COLO668 (cell line): ENCODE measurements at regions not wholly inside any gene's neighbourhood (a gene's known extent, or its start where the extent isn't known, plus 50 kb on each side); places are given as distances from the start of the nearest gene placed in this dataset.

ENCODE experiments used
- DNase-seq: peaks from one replicate; lab custom pipeline; 2025; ENCODE audit not compliant: unreplicated experiment; lab: John Stamatoyannopoulos, UW

- DNase-seq, result no peak
Observed at GRCh38 chr2:66717218-66717905, 282.4 kb downstream of the MEIS1 start.

- DNase-seq, result no peak
Observed at GRCh38 chr2:66717973-66718372, 283.0 kb downstream of the MEIS1 start.

- no peak for DNase-seq
Observed at GRCh38 chr2:66721776-66722175, 286.9 kb downstream of the MEIS1 start.

GRCh38 chr2:66724241-66724640, 289.3 kb downstream of the MEIS1 start:
- DNase-seq, result no peak

GRCh38 chr2:66729416-66730330, 294.7 kb downstream of the MEIS1 start:
- DNase-seq, result no peak

GRCh38 chr2:66730441-66730840, 295.5 kb downstream of the MEIS1 start:
- DNase-seq, result no peak

DNA sequence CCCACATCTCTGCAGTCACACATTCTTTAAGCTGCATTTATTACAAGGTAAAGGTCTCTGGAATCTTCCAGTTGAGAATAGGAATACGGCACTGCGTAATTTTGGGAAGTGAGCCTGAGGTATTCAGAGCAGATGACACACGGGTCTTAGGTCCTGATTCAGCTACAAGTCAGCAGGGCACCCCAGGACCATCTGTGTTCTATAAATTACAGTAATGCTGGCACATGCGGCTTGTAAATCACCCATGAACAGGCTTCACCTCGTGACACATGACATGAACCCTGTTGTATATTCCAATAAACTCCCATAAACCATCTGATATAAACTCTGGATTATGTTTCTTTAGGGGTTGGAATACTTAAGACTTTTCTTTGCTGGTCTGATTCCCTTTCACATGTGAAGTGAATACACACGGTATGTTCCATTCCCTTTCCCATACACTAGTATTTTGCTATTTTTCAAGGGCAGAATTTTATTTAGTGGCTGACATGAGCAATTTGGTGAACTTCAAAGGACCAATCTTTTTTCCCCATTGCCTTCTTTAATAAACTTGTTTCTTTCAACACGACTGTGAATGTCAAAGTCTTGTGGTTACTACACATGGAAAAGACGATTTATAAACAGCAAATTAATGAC, 298.6 kb downstream of the MEIS1 start:
- no peak for DNase-seq

GRCh38 chr2:66748939-66749338, 314.0 kb downstream of the MEIS1 start:
- no peak for DNase-seq

DNA sequence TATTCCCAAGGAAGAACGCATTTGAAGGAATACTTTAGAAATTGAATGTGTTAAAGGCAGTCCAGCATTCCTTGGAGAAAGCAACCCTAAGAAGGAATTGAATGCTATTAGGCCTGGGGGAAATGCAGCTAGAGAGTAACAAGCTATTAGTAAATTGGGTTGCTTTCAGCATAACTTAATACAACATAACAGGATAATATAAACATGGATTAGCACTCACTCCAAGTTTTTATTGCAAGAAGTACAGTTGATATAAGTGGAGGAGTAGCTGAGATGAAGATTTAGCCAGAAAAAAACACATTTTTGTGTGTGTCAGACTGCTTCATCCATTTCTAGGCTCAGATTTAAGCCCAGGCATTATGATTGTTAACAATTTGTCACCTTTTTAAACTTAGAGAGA, 314.6 kb downstream of the MEIS1 start:
- DNase-seq, result no peak

- DNase-seq, result no peak
Observed at GRCh38 chr2:66753257-66753656, 318.3 kb downstream of the MEIS1 start.

GRCh38 chr2:66753660-66754059, 318.7 kb downstream of the MEIS1 start:
- DNase-seq, result no peak

DNA sequence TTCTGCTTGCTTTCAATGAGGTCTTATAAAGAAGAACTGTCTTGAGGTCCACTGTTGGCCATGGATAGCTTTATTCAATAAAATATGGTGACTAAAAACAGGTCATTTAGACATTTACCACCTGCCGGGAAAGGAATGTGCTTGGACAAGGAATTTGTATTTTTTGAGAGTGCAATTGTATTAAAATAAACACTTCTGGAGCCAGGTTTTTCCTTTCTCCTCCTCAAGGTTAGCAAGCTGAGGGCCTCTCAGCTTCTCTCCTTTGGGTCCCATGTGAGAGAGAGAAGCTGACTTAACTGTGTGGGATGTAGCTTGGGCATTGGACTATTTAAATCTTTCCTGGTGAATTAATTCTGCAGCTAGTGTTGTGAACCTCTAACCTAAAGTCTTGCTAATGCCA, 321.0 kb downstream of the MEIS1 start:
- no peak for DNase-seq

- no peak for DNase-seq
Observed at GRCh38 chr2:66761826-66762225, 326.9 kb downstream of the MEIS1 start.

- no peak for DNase-seq
Observed at GRCh38 chr2:66762761-66763160, 327.8 kb downstream of the MEIS1 start.

DNA sequence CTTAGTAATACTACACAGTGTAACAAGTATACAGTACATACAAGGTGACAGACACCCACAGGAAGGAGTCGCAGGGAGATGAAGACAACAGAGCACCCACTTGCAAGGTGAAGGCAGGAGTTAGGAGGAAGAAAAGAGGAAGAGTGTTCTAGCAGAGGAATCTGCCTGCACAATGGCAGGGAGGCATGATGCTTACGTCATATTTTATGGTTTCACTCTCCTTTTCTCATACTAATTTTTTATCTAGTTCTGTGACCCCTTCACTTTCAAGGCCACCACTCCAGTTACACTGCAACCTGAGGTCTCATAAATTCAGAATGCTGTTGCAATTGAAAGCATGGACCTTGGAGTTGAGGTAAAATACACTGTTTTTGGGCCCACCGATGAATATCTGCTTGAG, 331.7 kb downstream of the MEIS1 start:
- no peak for DNase-seq

DNA sequence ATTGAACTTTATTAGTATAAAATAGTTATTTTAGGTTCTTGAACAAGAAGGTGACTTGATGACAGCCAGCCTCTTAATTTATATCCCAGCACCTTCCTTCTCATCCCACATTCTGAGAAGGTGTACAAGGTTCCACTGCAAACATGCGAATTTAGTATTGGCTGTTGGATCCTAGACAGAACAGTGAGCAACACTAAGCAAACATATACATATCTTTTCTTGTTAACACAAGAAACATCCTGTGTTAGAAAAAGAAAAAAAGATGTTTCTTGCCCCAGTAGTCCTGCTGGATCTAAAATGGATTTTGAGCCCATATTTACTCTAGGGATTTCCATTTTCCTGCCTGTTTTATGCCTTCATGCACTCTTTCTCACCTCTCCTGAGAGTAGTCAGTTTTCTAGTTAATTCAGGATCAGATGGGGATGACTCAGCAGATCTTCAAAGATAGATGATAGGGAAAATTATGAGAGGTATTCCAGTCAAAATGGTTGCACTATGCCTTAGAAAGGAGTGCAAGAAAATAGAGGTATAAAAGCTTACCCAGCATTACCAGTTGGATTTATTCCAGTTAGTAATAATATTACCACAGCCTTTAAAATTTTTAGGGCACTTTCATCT, 336.5 kb downstream of the MEIS1 start:
- no peak for DNase-seq

DNA sequence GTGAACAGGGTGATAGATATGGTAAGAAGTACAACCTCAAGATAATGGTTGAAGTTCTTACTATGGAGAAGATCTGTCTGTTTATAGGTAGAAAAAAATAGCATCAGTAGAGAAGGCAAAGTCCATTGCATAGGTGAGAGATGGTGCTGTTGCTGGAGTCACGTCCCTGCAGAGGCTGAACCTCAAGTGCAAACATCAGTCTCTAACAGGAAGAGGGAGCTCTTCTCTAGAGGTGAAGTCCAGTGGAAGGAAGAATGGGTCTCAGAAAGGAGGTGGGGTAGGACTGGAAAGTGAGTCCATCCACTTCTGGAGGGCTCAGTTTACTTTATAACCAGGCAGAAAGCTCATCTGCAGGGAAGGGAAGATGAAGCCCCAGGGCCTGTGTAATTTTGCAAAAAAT, 337.7 kb downstream of the MEIS1 start:
- no peak for DNase-seq

- no peak for DNase-seq
Observed at GRCh38 chr2:66775730-66776422, 341.0 kb downstream of the MEIS1 start.

- DNase-seq, result no peak
Observed at GRCh38 chr2:66781804-66782203, 346.9 kb downstream of the MEIS1 start.

DNA sequence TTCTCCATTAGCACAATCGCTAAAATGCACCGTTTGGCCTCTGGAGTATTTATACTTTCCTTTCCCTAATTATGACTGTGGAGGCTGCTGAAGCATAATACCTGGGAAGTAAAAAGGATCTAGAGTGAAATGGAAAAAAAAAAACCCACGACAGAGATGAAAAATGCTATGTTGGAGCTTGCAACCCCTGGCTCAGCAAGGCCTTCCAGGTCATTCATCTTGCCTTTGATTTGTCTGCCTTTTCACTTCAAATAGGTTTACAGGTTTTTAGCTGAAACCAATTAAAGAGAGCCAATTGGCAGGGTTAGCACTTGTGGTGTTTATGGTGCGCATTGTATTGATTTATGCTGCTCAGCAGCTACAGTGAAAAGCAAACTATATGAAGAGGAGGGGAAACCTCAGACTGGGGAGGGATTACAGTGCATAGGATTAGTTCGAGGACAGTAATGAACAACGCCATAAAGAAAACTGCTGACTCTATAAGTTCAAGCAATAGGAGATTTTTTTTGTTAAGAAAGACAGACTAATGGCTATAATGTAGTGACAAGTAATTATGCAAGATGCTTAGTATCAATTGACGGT, 347.9 kb downstream of the MEIS1 start:
- no peak for DNase-seq

- no peak for DNase-seq
Observed at GRCh38 chr2:66789741-66790140, 354.8 kb downstream of the MEIS1 start.
